ENCODE measurements at regions not wholly inside any gene's neighbourhood (a gene's known extent, or its start where the extent isn't known, plus 50 kb on each side); places are given as distances from the start of the nearest gene placed in this dataset.

GRCh38 chr7:53756946-53757345, 721.5 kb downstream of the POM121L12 start (continued):
- TF ChIP-seq KDM5A (IDR thresholded peaks at IDR 0.05; ENCODE audit: low read length) (no peak), POLR2AphosphoS5 (IDR thresholded peaks at IDR 0.05; ENCODE audit: low read depth, low read length) (no peak), TAF7 (optimal IDR thresholded peaks at IDR 0.05; ENCODE audit: borderline replicate concordance, low read depth, low read length) (no peak)

All from H1 (cell line).